ENCODE measurements at regions not wholly inside any gene's neighbourhood (a gene's known extent, or its start where the extent isn't known, plus 50 kb on each side); places are given as distances from the start of the nearest gene placed in this dataset.
"Not testable (repeated sequence)": the region's sequence is repeated elsewhere in the genome, so short reads cannot be mapped to it uniquely, and the experiment has no call there.

- not testable (repeated sequence) for H3K27me3 Mint-ChIP-seq; H3K36me3 Mint-ChIP-seq (ENCODE audit: insufficient read depth); H3K4me3 Mint-ChIP-seq (ENCODE audit: low read depth); H3K27ac Mint-ChIP-seq; DNase-seq (ENCODE audit: low spot score, unreplicated experiment); H3K4me1 Mint-ChIP-seq (ENCODE audit: low read depth)
- peaks cover 17% of the 10 kb centered on the region for H3K9me3 Mint-ChIP-seq (ENCODE audit: low read depth)
Measured at GRCh38 chr2:66632882-66633281, 198.0 kb downstream of the MEIS1 start.

GRCh38 chr2:66633631-66634030, 198.7 kb downstream of the MEIS1 start:
- H3K4me3 Mint-ChIP-seq (ENCODE audit: low read depth), result no peak overlapping the region
- H3K27ac Mint-ChIP-seq, result no peak overlapping the region
- H3K36me3 Mint-ChIP-seq (ENCODE audit: insufficient read depth), result peaks cover 8% of the 10 kb centered on the region
- no peaks in the 10 kb centered on the region for H3K27me3 Mint-ChIP-seq
- TF ChIP-seq CTCF (IDR thresholded peaks at IDR 0.05; ENCODE audit: unreplicated experiment), result no peak
- H3K4me1 Mint-ChIP-seq (ENCODE audit: low read depth), result peaks cover 9% of the 10 kb centered on the region
- peaks cover 17% of the 10 kb centered on the region for H3K9me3 Mint-ChIP-seq (ENCODE audit: low read depth)
- no peak for DNase-seq (ENCODE audit: low spot score, unreplicated experiment)

- peaks cover 7% of the 10 kb centered on the region for H3K36me3 Mint-ChIP-seq (ENCODE audit: insufficient read depth)
- TF ChIP-seq CTCF (IDR thresholded peaks at IDR 0.05; ENCODE audit: unreplicated experiment), result no peak
- peaks cover 17% of the 10 kb centered on the region for H3K9me3 Mint-ChIP-seq (ENCODE audit: low read depth)
- DNase-seq (ENCODE audit: low spot score, unreplicated experiment), result no peak
- H3K27ac Mint-ChIP-seq, result no peak overlapping the region
- peaks cover 9% of the 10 kb centered on the region for H3K4me1 Mint-ChIP-seq (ENCODE audit: low read depth)
- no peak overlapping the region for H3K4me3 Mint-ChIP-seq (ENCODE audit: low read depth)
- no peaks in the 10 kb centered on the region for H3K27me3 Mint-ChIP-seq
Measured at GRCh38 chr2:66634784-66635183, 199.9 kb downstream of the MEIS1 start.

GRCh38 chr2:66641685-66642084, 206.8 kb downstream of the MEIS1 start:
- Mint-ChIP-seq H3K4me1 (ENCODE audit: low read depth) (peaks cover 9% of the 10 kb centered on the region), H3K36me3 (ENCODE audit: insufficient read depth) (peaks cover 20% of the 10 kb centered on the region), H3K27me3 (no peaks in the 10 kb centered on the region), H3K9me3 (ENCODE audit: low read depth) (peaks cover 20% of the 10 kb centered on the region), H3K4me3 (ENCODE audit: low read depth) (no peak overlapping the region), H3K27ac (no peak overlapping the region)
- TF ChIP-seq CTCF (IDR thresholded peaks at IDR 0.05; ENCODE audit: unreplicated experiment), result no peak
- no peak for DNase-seq (ENCODE audit: low spot score, unreplicated experiment)

GRCh38 chr2:66648081-66648480, 213.2 kb downstream of the MEIS1 start:
- H3K4me3 Mint-ChIP-seq (ENCODE audit: low read depth); H3K27ac Mint-ChIP-seq: not testable (repeated sequence)

GRCh38 chr2:66649006-66649405, 214.1 kb downstream of the MEIS1 start:
- peaks cover 4% of the 10 kb centered on the region for H3K4me1 Mint-ChIP-seq (ENCODE audit: low read depth)
- no peak overlapping the region for H3K4me3 Mint-ChIP-seq (ENCODE audit: low read depth)
- H3K27me3 Mint-ChIP-seq, result no peaks in the 10 kb centered on the region
- DNase-seq (ENCODE audit: low spot score, unreplicated experiment), result no peak
- no peak overlapping the region for H3K27ac Mint-ChIP-seq
- no peak for TF ChIP-seq CTCF (IDR thresholded peaks at IDR 0.05; ENCODE audit: unreplicated experiment)
- peaks cover 34% of the 10 kb centered on the region for H3K36me3 Mint-ChIP-seq (ENCODE audit: insufficient read depth)
- peaks cover 40% of the 10 kb centered on the region for H3K9me3 Mint-ChIP-seq (ENCODE audit: low read depth)

More at GRCh38 chr2:66648081-66648480, 213.2 kb downstream of the MEIS1 start:
- H3K36me3 Mint-ChIP-seq (ENCODE audit: insufficient read depth), result peaks cover 34% of the 10 kb centered on the region
- DNase-seq (ENCODE audit: low spot score, unreplicated experiment); H3K4me1 Mint-ChIP-seq (ENCODE audit: low read depth); H3K27me3 Mint-ChIP-seq: not testable (repeated sequence)
- peaks cover 40% of the 10 kb centered on the region for H3K9me3 Mint-ChIP-seq (ENCODE audit: low read depth)
